ENCODE measurements at regions not wholly inside any gene's neighbourhood (a gene's known extent, or its start where the extent isn't known, plus 50 kb on each side); places are given as distances from the start of the nearest gene placed in this dataset.

- no peak overlapping the region for H3K4me2 ChIP-seq
These were observed 81.9 kb upstream of the TGFBR2 start for GRCh38 chr3:30524357-30525040.

DNA sequence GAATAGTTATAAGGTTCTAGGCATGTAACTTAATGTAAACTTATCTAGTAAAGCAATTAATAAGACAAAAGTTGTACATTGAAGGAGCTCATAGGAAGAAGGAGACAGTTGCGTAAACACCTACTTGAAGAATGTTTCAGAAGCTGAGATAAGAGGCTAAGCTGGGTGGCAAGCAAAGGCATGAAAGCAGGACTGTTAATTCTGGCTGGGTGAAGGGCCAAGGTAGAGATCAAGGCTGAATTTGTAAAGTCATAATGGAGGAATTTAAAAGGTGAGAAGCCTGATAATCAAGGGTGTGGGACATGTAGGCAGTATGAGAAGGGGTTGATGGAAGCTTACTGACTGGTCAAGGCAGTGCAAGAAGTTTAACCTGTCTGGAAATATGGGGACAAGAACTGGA is 80.4 kb upstream of the TGFBR2 start:
- 74% methylated on average over 1 of the region's 1 CpG for WGBS (ENCODE audit: low lambda C conversion rate, missing lambda C conversion rate)

More at GRCh38 chr3:30524357-30525040, 81.9 kb upstream of the TGFBR2 start:
- H3K9me3 ChIP-seq (ENCODE audit: low read depth), result no peaks in the 10 kb centered on the region
- H3K27ac ChIP-seq, result no peak overlapping the region
- no peaks in the 10 kb centered on the region for H3K4me1 ChIP-seq (ENCODE audit: insufficient read depth)
- H2AFZ ChIP-seq, result no peak overlapping the region
- H3K27me3 ChIP-seq, result no peaks in the 10 kb centered on the region
- H3K36me3 ChIP-seq (replicated peaks; ENCODE audit: insufficient read depth, low read depth), result no peaks in the 10 kb centered on the region
- no peak for TF ChIP-seq EZH2 (IDR thresholded peaks at IDR 0.05; ENCODE audit: borderline replicate concordance)
- no peak for TF ChIP-seq EZH2phosphoT487 (IDR thresholded peaks at IDR 0.05; ENCODE audit: low read depth, severe bottlenecking, unreplicated experiment)
- no peak for TF ChIP-seq CTCF (IDR thresholded peaks at IDR 0.05; ENCODE audit: poor library complexity)
- 69% methylated on average over 4 of the region's 4 CpGs for WGBS (ENCODE audit: low lambda C conversion rate, missing lambda C conversion rate)
- H4K20me1 ChIP-seq (ENCODE audit: insufficient read depth, poor library complexity, severe bottlenecking), result no peaks in the 10 kb centered on the region
- H3K79me2 ChIP-seq, result no peaks in the 10 kb centered on the region
- H3K4me3 ChIP-seq, result no peak overlapping the region
- H3K9me2 ChIP-seq (replicated peaks; ENCODE audit: insufficient read depth), result no peaks in the 10 kb centered on the region
- no peak for DNase-seq (ENCODE audit: low spot score)

GRCh38 chr3:30527186-30527585 is 79.2 kb upstream of the TGFBR2 start:
- no peak overlapping the region for H3K27ac ChIP-seq
- 95% methylated on average over 6 of the region's 6 CpGs for WGBS (ENCODE audit: low lambda C conversion rate, missing lambda C conversion rate)
- no peaks in the 10 kb centered on the region for H3K27me3 ChIP-seq
- TF ChIP-seq EZH2 (IDR thresholded peaks at IDR 0.05; ENCODE audit: borderline replicate concordance) (no peak), CTCF (IDR thresholded peaks at IDR 0.05; ENCODE audit: poor library complexity) (no peak), EZH2phosphoT487 (IDR thresholded peaks at IDR 0.05; ENCODE audit: low read depth, severe bottlenecking, unreplicated experiment) (no peak)
- H3K9me3 ChIP-seq (ENCODE audit: low read depth), result no peaks in the 10 kb centered on the region
- no peaks in the 10 kb centered on the region for H3K4me1 ChIP-seq (ENCODE audit: insufficient read depth)
- H3K9me2 ChIP-seq (replicated peaks; ENCODE audit: insufficient read depth), result no peaks in the 10 kb centered on the region
- no peak overlapping the region for H3K4me2 ChIP-seq
- H4K20me1 ChIP-seq (ENCODE audit: insufficient read depth, poor library complexity, severe bottlenecking), result no peaks in the 10 kb centered on the region
- no peaks in the 10 kb centered on the region for H3K79me2 ChIP-seq
- DNase-seq (ENCODE audit: low spot score), result no peak
- H3K36me3 ChIP-seq (replicated peaks; ENCODE audit: insufficient read depth, low read depth), result no peaks in the 10 kb centered on the region
- H3K4me3 ChIP-seq, result no peak overlapping the region
- H2AFZ ChIP-seq, result no peak overlapping the region

More for the DNA sequence above, 80.4 kb upstream of the TGFBR2 start:
- no peaks in the 10 kb centered on the region for H3K36me3 ChIP-seq (replicated peaks; ENCODE audit: insufficient read depth, low read depth)
- no peaks in the 10 kb centered on the region for H4K20me1 ChIP-seq (ENCODE audit: insufficient read depth, poor library complexity, severe bottlenecking)
- TF ChIP-seq EZH2phosphoT487 (IDR thresholded peaks at IDR 0.05; ENCODE audit: low read depth, severe bottlenecking, unreplicated experiment) (no peak), CTCF (IDR thresholded peaks at IDR 0.05; ENCODE audit: poor library complexity) (no peak), EZH2 (IDR thresholded peaks at IDR 0.05; ENCODE audit: borderline replicate concordance) (no peak)
- no peaks in the 10 kb centered on the region for H3K9me2 ChIP-seq (replicated peaks; ENCODE audit: insufficient read depth)
- H2AFZ ChIP-seq, result no peak overlapping the region
- H3K4me2 ChIP-seq, result no peak overlapping the region
- no peaks in the 10 kb centered on the region for H3K9me3 ChIP-seq (ENCODE audit: low read depth)
- H3K27ac ChIP-seq, result no peak overlapping the region
- H3K4me3 ChIP-seq, result no peak overlapping the region
- DNase-seq (ENCODE audit: low spot score), result no peak
- H3K79me2 ChIP-seq, result no peaks in the 10 kb centered on the region
- no peaks in the 10 kb centered on the region for H3K4me1 ChIP-seq (ENCODE audit: insufficient read depth)
- H3K27me3 ChIP-seq, result no peaks in the 10 kb centered on the region

All from hepatocyte (in vitro differentiated cells).